ENCODE measurements at regions not wholly inside any gene's neighbourhood (a gene's known extent, or its start where the extent isn't known, plus 50 kb on each side); places are given as distances from the start of the nearest gene placed in this dataset.
"Not testable (repeated sequence)": the region's sequence is repeated elsewhere in the genome, so short reads cannot be mapped to it uniquely, and the experiment has no call there.

GRCh38 chr1:56257726-56258125 lies 321.6 kb downstream of the PLPP3 start:
- DNase-seq = no peak

- no peak for DNase-seq
These were observed 323.0 kb downstream of the PLPP3 start for GRCh38 chr1:56256153-56257000.

GRCh38 chr1:56255516-56256152 lies 323.7 kb downstream of the PLPP3 start:
- DNase-seq = no peak

GRCh38 chr1:56254130-56254529 lies 325.2 kb downstream of the PLPP3 start:
- DNase-seq = no peak

GRCh38 chr1:56250809-56251208 lies 328.6 kb downstream of the PLPP3 start:
- no peak for DNase-seq

GRCh38 chr1:56249234-56249633 lies 330.1 kb downstream of the PLPP3 start:
- DNase-seq = no peak

- no peak for DNase-seq
These were observed 331.2 kb downstream of the PLPP3 start for GRCh38 chr1:56248138-56248537.

- DNase-seq = not testable (repeated sequence)
These were observed 332.6 kb downstream of the PLPP3 start for GRCh38 chr1:56246726-56247125.

GRCh38 chr1:56240400-56240799 lies 339.0 kb downstream of the PLPP3 start:
- DNase-seq = no peak

GRCh38 chr1:56237491-56238064 lies 341.8 kb downstream of the PLPP3 start:
- no peak for DNase-seq

- DNase-seq = no peak
These were observed 342.7 kb downstream of the PLPP3 start for GRCh38 chr1:56236688-56237087.

- DNase-seq = no peak
These were observed 343.4 kb downstream of the PLPP3 start for GRCh38 chr1:56235909-56236510.

GRCh38 chr1:56229186-56229585 lies 350.2 kb downstream of the PLPP3 start:
- no peak for DNase-seq

GRCh38 chr1:56227886-56228285 lies 351.5 kb downstream of the PLPP3 start:
- DNase-seq = no peak

GRCh38 chr1:56227401-56227800 lies 352.0 kb downstream of the PLPP3 start:
- no peak for DNase-seq

GRCh38 chr1:56225964-56226815 lies 353.2 kb downstream of the PLPP3 start:
- no peak for DNase-seq

GRCh38 chr1:56223968-56224367 lies 355.4 kb downstream of the PLPP3 start:
- no peak for DNase-seq

GRCh38 chr1:56222914-56223540 lies 356.3 kb downstream of the PLPP3 start:
- no peak for DNase-seq

- no peak for DNase-seq
These were observed 359.3 kb downstream of the PLPP3 start for GRCh38 chr1:56220021-56220420.

- no peak for DNase-seq
These were observed 361.3 kb downstream of the PLPP3 start for GRCh38 chr1:56218023-56218422.

- no peak for DNase-seq
These were observed 363.1 kb downstream of the PLPP3 start for GRCh38 chr1:56216218-56216617.

- DNase-seq = no peak
These were observed 363.6 kb downstream of the PLPP3 start for GRCh38 chr1:56215771-56216170.
